Fibroblast of pulmonary artery (primary cell): ENCODE measurements at regions not wholly inside any gene's neighbourhood (a gene's known extent, or its start where the extent isn't known, plus 50 kb on each side); places are given as distances from the start of the nearest gene placed in this dataset.

ENCODE experiments used
- DNase-seq: peaks from one replicate; pipeline ENCODE4 v3.0.0-alpha.2; 2010; ENCODE audit warnings: low read depth
- H3K4me3 ChIP-seq: replicated peaks from 2 replicates; pipeline ENCODE4 v1.5.1; 2011; ENCODE audit warnings: low read depth, mild to moderate bottlenecking, control low read depth, low read length, moderate library complexity
- TF ChIP-seq, protein P1 (sequence below): IDR thresholded peaks from 2 replicates; pipeline ENCODE4 v1.5.1; 2011; ENCODE audit warnings: mild to moderate bottlenecking, control low read depth, low read length, inconsistent platforms; ENCODE audit errors: missing control alignments

DNA sequence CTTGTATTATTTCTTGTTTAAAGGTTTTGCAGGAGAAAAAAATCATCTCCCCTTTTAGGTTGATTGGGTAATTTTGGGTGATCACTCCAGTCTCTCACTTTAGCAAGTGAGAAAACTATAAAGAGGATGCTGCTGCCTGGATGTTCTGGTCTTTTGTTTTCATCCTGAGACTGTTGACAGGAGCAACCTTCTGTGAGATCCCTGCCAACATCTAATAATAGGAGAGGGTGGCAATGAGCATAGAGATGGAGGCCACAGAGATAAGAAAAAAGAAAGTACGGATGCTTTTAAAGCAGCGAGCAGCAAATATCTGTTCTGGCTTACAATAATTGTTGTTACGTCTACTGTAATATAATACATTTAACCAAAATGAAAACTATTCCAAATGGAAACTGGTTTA, 293.6 kb upstream of the MTNR1B start:
- TF ChIP-seq, protein P1, sequence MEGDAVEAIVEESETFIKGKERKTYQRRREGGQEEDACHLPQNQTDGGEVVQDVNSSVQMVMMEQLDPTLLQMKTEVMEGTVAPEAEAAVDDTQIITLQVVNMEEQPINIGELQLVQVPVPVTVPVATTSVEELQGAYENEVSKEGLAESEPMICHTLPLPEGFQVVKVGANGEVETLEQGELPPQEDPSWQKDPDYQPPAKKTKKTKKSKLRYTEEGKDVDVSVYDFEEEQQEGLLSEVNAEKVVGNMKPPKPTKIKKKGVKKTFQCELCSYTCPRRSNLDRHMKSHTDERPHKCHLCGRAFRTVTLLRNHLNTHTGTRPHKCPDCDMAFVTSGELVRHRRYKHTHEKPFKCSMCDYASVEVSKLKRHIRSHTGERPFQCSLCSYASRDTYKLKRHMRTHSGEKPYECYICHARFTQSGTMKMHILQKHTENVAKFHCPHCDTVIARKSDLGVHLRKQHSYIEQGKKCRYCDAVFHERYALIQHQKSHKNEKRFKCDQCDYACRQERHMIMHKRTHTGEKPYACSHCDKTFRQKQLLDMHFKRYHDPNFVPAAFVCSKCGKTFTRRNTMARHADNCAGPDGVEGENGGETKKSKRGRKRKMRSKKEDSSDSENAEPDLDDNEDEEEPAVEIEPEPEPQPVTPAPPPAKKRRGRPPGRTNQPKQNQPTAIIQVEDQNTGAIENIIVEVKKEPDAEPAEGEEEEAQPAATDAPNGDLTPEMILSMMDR, result no peak
- no peak overlapping the region for H3K4me3 ChIP-seq
- DNase-seq, result no peak

DNA sequence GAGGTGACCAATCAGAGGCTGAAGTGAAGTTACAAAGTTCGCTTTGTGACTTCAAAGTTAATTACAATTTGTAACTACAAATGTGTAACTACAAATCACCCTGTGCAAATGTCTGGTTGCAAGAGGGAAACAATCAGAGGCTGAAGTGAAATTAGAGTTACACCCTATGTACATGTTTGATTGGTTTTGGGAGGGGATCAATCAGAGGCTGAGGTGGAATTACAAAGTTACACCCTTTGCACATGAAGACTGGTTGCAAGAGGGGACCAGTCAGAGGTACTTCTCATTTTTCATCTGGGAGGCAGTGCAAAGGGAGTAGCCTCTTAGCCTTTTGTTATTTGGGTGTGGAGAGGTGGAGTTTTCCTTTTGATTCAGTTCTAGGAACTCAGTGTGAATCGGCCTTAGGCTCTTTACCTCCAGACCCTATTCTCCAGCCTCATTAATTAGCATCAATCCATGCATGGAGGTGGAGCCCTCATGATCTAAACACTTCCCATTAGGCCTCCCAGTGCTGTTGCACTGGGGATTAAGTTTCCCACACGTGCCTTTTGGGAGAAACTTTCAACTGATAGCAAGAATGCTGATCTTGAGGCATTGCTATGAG, 291.3 kb upstream of the MTNR1B start:
- TF ChIP-seq, protein P1, result no peak
- DNase-seq, result no peak
- H3K4me3 ChIP-seq, result no peak overlapping the region

DNA sequence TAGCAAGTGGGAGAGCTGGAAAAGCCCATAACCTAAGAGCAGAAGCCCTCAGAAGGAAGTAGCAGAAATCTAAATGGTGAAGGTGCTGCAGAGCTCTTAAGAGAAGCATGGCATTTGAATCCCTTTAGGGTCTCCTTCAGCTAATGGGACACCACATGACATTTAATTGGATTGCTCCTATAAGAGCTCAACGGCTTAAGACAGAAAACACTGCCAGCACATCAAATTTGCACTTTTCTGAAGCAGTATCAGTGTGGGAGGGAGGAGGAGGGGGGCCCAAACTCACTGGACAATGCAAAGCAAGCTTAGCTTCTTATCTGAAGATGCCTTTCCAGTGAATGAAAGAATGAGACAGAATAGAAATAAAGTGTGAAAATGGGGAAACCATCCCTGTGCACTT, 287.9 kb upstream of the MTNR1B start:
- DNase-seq, result no peak
- TF ChIP-seq, protein P1, result no peak
- H3K4me3 ChIP-seq, result no peak overlapping the region

DNA sequence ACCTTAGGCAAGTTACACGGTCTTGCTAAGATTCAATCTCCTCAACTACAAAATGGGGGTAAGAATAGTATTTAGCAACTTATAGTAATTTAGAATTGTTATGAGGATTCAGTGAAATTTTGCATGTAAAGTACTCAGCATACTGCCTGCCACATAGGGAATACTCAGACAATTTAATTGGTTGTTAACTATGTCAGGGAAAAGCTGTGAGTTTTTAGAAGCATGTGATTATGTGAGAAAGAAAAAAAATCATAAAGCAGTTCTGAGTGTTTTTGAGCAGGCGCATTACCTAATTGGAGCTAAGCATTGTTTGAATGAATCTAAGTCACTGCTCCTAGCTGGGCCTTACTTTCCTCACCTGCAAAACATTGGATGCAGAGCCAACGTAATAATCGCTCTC, 287.3 kb upstream of the MTNR1B start:
- DNase-seq, result no peak
- TF ChIP-seq, protein P1, result no peak
- H3K4me3 ChIP-seq, result no peak overlapping the region

DNA sequence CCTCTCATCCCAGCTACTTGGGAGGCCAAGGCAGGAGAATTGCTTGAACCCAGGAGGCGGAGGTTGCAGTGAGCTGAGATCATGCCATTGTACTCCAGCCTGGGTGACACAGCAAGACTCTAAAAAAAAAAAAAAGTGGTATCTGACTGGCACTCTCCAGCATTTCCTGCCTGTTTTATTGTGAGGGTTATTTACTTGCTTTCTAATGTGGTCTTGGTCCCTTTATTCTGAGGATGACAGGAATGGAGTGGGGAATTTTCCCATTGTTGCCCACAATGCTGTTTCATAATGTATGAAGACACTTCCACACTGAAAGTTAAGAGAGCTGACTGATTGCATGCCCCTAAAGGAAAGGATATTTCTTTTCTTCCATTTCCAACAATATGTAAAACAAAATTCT, 286.5 kb upstream of the MTNR1B start:
- TF ChIP-seq, protein P1, result no peak
- no peak for DNase-seq
- no peak overlapping the region for H3K4me3 ChIP-seq

DNA sequence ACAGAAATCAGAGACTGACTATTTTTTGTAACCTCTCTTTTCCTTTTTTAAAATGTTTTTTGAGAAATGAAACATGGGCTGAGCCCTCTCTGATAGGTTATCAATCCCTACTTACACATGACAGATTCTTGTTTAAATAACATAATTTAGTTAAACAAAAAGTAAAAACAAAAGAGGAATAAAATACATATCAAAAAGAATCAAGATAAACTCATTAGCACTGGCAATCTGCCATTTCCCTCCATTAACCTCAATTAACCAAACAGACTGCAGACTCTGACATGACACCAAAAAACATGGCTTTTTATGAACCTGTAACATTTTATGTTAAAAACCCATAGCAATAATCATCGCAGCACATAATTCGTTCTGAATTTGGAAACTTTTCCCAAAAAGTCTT, 284.4 kb upstream of the MTNR1B start:
- TF ChIP-seq, protein P1, result no peak
- H3K4me3 ChIP-seq, result no peak overlapping the region
- no peak for DNase-seq

DNA sequence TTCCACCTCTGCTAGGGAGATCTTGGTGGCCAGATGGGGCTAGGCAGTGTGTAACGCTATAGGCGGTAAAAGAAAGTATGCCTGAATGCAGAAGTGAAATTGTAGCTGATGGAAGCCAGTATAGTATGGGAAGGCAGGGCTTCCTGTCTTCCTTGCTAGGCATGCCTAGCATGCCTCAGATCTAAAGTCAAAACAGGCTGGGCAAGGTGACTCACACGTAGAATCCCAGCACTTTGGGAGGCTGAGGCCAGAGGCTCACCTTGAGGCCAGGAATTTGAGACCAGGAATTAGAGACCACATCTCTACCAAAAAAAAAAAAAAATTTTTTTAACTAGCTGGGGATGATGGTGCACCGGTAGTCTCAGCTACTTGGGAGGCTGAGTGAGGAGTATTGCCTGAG, 281.7 kb upstream of the MTNR1B start:
- TF ChIP-seq, protein P1, result no peak
- DNase-seq, result no peak
- H3K4me3 ChIP-seq, result no peak overlapping the region
